IPS DF 4.7 (cell line): ENCODE measurements at regions not wholly inside any gene's neighbourhood (a gene's known extent, or its start where the extent isn't known, plus 50 kb on each side); places are given as distances from the start of the nearest gene placed in this dataset.
A peak's percentile ranks its signal among the peaks of the same experiment; 100 is the strongest.
"Not testable (repeated sequence)": the region's sequence is repeated elsewhere in the genome, so short reads cannot be mapped to it uniquely, and the experiment has no call there.

Source experiments
- DNase-seq: peaks from one replicate; pipeline ENCODE4 v3.0.0-alpha.2; 2013; ENCODE audit warnings: low spot score; ENCODE audit errors: extremely low read depth

- no peak for DNase-seq
Observed at GRCh38 chr6:112504621-112505020, 157.5 kb downstream of the RFPL4B start.

- DNase-seq = no peak
Observed at GRCh38 chr6:112511441-112511840, 164.3 kb downstream of the RFPL4B start.

- no peak for DNase-seq
Observed at GRCh38 chr6:112513175-112513574, 166.0 kb downstream of the RFPL4B start.

GRCh38 chr6:112522587-112522986, 175.5 kb downstream of the RFPL4B start:
- no peak for DNase-seq

- DNase-seq = no peak
Observed at GRCh38 chr6:112524071-112524470, 176.9 kb downstream of the RFPL4B start.

DNA sequence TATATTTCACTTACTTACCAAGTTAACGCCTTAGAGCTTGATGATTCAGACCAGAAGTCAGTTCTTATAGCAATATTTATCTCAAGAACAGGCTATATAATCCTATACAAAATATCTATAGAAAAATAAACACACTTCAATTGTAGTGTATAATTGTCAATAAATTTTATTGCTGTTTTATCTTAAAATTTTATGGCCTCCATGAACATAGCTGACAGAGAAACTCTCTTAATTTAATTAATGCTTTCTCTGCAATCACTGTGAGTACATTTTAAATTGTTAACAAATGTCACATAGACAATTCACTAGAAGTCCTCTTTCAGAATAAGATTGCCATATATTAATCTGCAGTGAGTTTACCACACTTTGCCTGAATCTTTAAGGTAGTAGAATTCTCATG, 178.6 kb downstream of the RFPL4B start:
- DNase-seq = no peak

DNA sequence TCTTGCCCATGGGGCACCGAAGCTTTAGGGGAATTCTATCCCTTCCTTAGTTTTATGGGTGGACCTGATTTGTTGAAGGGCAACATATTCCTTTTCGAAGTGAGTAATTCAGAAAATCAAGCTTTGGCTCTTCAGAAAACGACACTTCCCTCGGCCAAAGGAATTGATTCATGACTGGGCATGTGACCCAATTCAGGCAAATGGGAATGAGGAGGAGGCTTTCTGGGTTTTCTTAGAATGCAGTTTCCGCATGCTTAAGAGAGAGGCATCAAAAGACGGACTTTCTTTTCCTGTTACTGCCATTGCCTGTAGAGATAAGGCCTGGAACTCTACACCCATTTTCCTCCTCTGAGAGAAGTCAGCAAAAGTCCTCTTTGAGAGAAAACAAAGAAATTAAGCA, 179.5 kb downstream of the RFPL4B start:
- DNase-seq = no peak

- DNase-seq = not testable (repeated sequence)
Observed at GRCh38 chr6:112528306-112528705, 181.2 kb downstream of the RFPL4B start.

GRCh38 chr6:112535816-112536215, 188.7 kb downstream of the RFPL4B start:
- no peak for DNase-seq

DNA sequence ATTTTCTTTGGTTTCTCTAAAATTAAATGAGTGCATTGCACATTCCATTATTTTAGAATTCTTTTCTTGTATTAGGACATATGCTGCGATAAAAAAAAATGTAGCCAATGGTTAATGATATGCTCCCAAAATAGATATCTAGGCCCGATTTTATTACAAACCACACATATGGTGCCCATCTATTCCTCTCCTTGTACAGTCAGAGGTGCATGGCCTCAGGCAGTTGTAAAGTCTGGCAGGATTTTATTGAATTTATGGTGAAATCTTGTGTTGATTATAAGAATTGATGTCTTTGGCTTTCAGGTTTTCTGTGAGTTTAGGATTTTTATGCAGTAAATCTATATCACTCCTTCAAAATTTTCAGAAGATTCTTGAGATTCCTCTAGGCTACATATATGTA, 192.2 kb downstream of the RFPL4B start:
- DNase-seq = no peak

DNA sequence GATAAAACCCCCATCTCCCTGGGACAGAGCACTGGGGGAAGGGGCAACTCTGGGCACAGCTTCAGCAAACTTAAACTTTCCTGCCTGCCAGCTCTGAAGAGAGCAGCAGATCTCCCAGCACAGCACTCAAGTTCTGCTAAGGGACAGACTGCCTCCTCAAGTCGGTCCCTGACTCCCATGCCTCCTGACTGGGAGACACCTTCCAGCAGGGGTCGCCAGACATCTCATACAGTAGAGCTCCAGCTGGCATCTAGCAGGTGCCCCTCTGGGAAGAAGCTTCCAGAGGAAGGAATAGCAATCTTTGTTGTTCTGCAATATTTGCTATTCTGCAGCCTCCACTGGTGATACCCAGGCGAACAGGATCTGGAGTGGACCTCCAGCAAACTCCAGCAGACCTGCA, 194.7 kb downstream of the RFPL4B start:
- DNase-seq = not testable (repeated sequence)

DNA sequence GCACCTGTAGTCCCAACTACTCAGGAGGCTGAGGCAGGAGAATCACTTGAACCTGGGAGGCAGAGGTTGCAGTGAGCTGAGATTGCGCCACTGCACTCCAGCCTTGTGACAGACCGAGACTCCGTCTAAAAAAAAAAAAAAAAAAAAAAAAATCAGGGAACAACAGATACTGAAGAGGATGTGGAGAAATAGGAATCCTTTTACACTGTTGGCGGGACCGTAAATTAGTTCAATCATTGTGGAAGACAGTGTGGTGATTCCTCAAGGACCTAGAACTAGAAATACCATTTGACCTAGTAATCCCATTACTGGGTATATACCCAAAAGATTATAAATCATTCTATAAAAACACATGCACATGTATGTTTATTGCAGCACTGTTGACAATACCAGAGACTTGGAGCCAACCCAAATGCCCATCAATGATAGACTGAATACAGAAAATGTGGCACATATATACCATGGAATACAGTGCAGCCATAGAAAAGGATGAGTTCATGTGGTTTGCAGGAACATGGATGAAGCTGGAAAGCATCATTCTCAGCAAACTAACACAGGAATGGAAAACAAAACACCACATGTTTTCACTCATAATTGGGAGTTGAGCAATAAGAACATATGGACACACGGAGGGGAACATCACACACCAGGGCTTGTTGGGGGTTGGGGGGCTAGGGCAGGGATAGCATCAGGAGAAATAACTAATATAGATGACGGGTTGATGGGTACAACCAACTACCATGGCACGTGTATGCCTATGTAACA, 200.4 kb downstream of the RFPL4B start:
- DNase-seq = not testable (repeated sequence)

- no peak for DNase-seq
Observed at GRCh38 chr6:112549749-112550148, 202.6 kb downstream of the RFPL4B start.

GRCh38 chr6:112557435-112557834, 210.3 kb downstream of the RFPL4B start:
- no peak for DNase-seq

DNA sequence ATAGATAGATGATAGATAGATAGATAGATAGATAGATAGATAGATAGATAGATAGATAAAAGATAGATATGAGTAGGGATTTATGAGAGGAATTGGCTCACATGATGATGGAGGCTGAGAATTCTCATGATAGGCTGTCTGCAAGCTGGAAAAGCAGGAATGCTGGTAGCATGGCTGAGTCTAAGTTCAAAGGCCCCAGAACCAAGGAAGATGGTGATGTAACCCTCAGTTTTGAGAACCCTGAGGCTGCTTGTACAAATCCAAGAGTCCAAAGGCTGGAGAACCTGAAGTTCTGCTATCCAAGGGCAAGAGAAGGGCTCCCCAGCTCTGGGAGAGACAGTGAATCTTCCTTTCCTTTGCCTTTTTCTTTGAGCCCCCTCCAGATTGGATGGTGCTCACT, 210.8 kb downstream of the RFPL4B start:
- DNase-seq = no peak

DNA sequence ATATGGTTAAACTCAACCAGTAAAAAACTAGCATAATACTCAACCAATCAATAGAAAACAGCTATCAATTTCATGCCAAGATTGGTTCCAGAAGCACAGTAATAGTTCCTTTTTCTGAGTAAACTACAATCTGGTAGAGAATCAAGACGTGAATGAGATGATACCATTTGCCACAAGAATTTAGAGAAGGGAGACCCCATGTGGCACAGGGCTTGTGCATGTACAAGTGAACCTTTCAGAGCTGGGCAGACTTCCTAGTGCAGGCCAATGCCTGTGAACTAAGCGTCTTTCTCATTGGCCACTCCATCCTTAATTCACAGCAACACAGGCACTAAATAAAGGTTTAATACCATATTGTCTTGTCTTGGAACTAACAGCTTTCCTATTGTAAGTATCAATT, 213.5 kb downstream of the RFPL4B start:
- no peak for DNase-seq

- no peak for DNase-seq
Observed at GRCh38 chr6:112562301-112563231, 215.4 kb downstream of the RFPL4B start.

- peak; percentile 56 for DNase-seq
Observed at GRCh38 chr6:112563368-112563767, 216.2 kb downstream of the RFPL4B start.

- no peak for DNase-seq
Observed at GRCh38 chr6:112568066-112568465, 220.9 kb downstream of the RFPL4B start.

DNA sequence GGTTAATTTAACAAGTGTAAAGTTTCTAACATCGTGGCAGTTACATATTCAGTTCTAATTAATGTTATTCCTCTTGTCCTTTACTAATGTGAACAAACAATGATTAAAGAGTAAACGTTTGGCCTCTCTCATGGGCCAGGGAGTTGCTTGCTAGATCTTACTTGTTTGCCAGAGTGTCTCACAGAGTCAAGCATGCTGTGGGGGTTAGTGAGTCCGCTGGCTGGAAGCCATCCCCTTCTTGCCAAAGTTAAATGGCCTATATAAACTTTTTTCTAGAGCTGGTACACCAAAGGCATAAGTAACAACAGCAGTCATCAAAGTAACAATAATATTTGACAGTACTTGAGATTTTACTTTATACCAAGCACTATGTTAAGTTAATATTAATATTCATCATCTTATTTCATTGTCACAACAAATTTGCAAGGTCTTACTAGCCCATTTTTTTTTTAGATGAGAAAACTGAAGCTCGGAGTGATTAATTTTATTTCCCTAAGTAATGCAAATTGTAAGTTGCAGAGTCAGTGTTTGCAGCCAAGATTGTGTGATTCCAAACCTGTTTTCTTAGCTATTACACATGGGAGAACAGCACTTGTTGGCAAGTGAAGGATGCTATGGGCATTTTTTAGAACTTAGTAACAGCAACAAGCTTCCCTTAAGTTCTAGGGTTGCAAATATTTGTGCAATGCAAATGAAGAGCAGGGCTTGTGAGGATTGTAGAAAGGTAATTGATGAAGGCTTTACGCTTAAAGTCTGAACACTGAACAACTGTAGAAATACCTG, 224.5 kb downstream of the RFPL4B start:
- no peak for DNase-seq

- DNase-seq = no peak
Observed at GRCh38 chr6:112574190-112574589, 227.1 kb downstream of the RFPL4B start.
